ENCODE measurements at regions not wholly inside any gene's neighbourhood (a gene's known extent, or its start where the extent isn't known, plus 50 kb on each side); places are given as distances from the start of the nearest gene placed in this dataset.
A peak's percentile ranks its signal among the peaks of the same experiment; 100 is the strongest.

- POLR2A ChIA-PET, result no interaction called here
- TF ChIP-seq FOS (IDR thresholded peaks at IDR 0.05; ENCODE audit: borderline replicate concordance, insufficient read depth, low read length) (no peak), GATA2 (IDR thresholded peaks at IDR 0.05; ENCODE audit: insufficient read depth, insufficient read length, low read depth, low read length) (no peak), POLR2A (IDR thresholded peaks at IDR 0.05; ENCODE audit: low read depth, low read length) (no peak), CTCF (IDR thresholded peaks at IDR 0.05; ENCODE audit: extremely low read depth in 1 of 2, insufficient read depth in 1 of 2, low read depth in 1 of 2, low read length in 2 of 2) (no peak), MYC (IDR thresholded peaks at IDR 0.05; ENCODE audit: low read depth, low read length) (no peak)
- dilution Hi-C loops (cut with MboI; ENCODE audit: extremely low pct_ligation_motif_present, low sequenced_read_pairs), result no loop called here
Measured at GRCh38 chr4:106584337-106584989, 215.9 kb upstream of the GIMD1 start.

GRCh38 chr4:106583567-106583966 lies 215.0 kb upstream of the GIMD1 start:
- no peak for TF ChIP-seq CTCF (IDR thresholded peaks at IDR 0.05; ENCODE audit: extremely low read depth in 1 of 2, insufficient read depth in 1 of 2, low read depth in 1 of 2, low read length in 2 of 2)
- no peak for TF ChIP-seq MAX (IDR thresholded peaks at IDR 0.05; ENCODE audit: insufficient read depth, insufficient read length)
- TF ChIP-seq EZH2 (IDR thresholded peaks at IDR 0.05; ENCODE audit: borderline replicate concordance, low read depth, low read length, severe bottlenecking), result no peak
- no peak for TF ChIP-seq MYC (IDR thresholded peaks at IDR 0.05; ENCODE audit: low read depth, low read length)
- TF ChIP-seq JUN (IDR thresholded peaks at IDR 0.05; ENCODE audit: borderline replicate concordance, insufficient read depth, insufficient read length, low read depth), result peak; percentile 97
- TF ChIP-seq POLR2A (IDR thresholded peaks at IDR 0.05; ENCODE audit: low read depth, low read length), result no peak
- no peak for TF ChIP-seq GATA2 (IDR thresholded peaks at IDR 0.05; ENCODE audit: insufficient read depth, insufficient read length, low read depth, low read length)
- peak; percentile 96 for TF ChIP-seq FOS (IDR thresholded peaks at IDR 0.05; ENCODE audit: borderline replicate concordance, insufficient read depth, low read length)
- peak; percentile 37 for TF ChIP-seq POLR2AphosphoS5 (IDR thresholded peaks at IDR 0.05; ENCODE audit: insufficient read depth, low read depth, low read length)
- CTCF ChIA-PET, result interaction anchor here (1.0 to 1.1 kb wide), 2 partner anchors 108 to 225 kb away, joined by 3 read pairs; no protein-coding TSS in a partner anchor
- H4K20me1 ChIP-seq (replicated peaks; ENCODE audit: control insufficient read depth, extremely low read depth, insufficient read depth, low read length), result no peaks in the 10 kb centered on the region
- peak overlapping the region; percentile 70 for H3K4me2 ChIP-seq (ENCODE audit: insufficient read depth, low read length)
- peak; percentile 91 for DNase-seq (ENCODE audit: low read depth, low spot score)
- intact Hi-C loops (cut with micrococcal nuclease) (loop anchor here (1.0 to 2.0 kb wide), 4 partner anchors 42 to 317 kb away; partner anchors contain the start of gene GIMD1), dilution Hi-C loops (cut with MboI; ENCODE audit: extremely low pct_ligation_motif_present, low sequenced_read_pairs) (no loop called here)
- no peak overlapping the region for H2AFZ ChIP-seq (ENCODE audit: low read depth, low read length)
- no peaks in the 10 kb centered on the region for H3K9me3 ChIP-seq (replicated peaks; ENCODE audit: control insufficient read depth, insufficient read depth, low read length)
- POLR2A ChIA-PET, result no interaction called here
- peak overlapping the region; percentile 96 for H3K27ac ChIP-seq (ENCODE audit: insufficient read depth, low read depth, low read length)
- BruUV-seq (replicated peaks), result no TSS peak
- no peaks in the 10 kb centered on the region for H3K27me3 ChIP-seq (ENCODE audit: control insufficient read depth in 2 of 2, insufficient read depth in 2 of 2, low read length in 2 of 2)
- H3K9me1 ChIP-seq (replicated peaks; ENCODE audit: control insufficient read depth, extremely low read depth, insufficient read depth, low read length), result no peaks in the 10 kb centered on the region
- no peaks in the 10 kb centered on the region for H3K79me2 ChIP-seq (ENCODE audit: control insufficient read depth, insufficient read depth, low read length)
- H3K4me3 ChIP-seq (replicated peaks in 1 of 3; ENCODE audit: insufficient read depth in 1 of 3, low read depth in 1 of 3, low read length in 3 of 3), result no peak overlapping the region
- H3K9ac ChIP-seq (replicated peaks; ENCODE audit: extremely low read depth, insufficient read depth, low read length), result peak overlapping the region; percentile 66
- H3K36me3 ChIP-seq (ENCODE audit: control insufficient read depth in 2 of 2, extremely low read depth in 1 of 2, insufficient read depth in 2 of 2, low read length in 2 of 2), result no peaks in the 10 kb centered on the region
- peaks cover 56% of the 10 kb centered on the region for H3K4me1 ChIP-seq (ENCODE audit: control insufficient read depth, extremely low read depth, insufficient read depth, low read length)
- FAIRE-seq, result peak; percentile 84

More at GRCh38 chr4:106584337-106584989, 215.9 kb upstream of the GIMD1 start:
- BruUV-seq (replicated peaks), result no TSS peak
- Histone ChIP-seq H4K20me1 (replicated peaks; ENCODE audit: control insufficient read depth, extremely low read depth, insufficient read depth, low read length) (no peaks in the 10 kb centered on the region), H3K4me3 (replicated peaks in 1 of 3; ENCODE audit: insufficient read depth in 1 of 3, low read depth in 1 of 3, low read length in 3 of 3) (no peak overlapping the region), H3K9ac (replicated peaks; ENCODE audit: extremely low read depth, insufficient read depth, low read length) (peak overlapping the region; percentile 66), H3K9me1 (replicated peaks; ENCODE audit: control insufficient read depth, extremely low read depth, insufficient read depth, low read length) (no peaks in the 10 kb centered on the region), H3K9me3 (replicated peaks; ENCODE audit: control insufficient read depth, insufficient read depth, low read length) (no peaks in the 10 kb centered on the region), H3K27ac (ENCODE audit: insufficient read depth, low read depth, low read length) (peak overlapping the region; percentile 96), H3K79me2 (ENCODE audit: control insufficient read depth, insufficient read depth, low read length) (no peaks in the 10 kb centered on the region), H3K36me3 (ENCODE audit: control insufficient read depth in 2 of 2, extremely low read depth in 1 of 2, insufficient read depth in 2 of 2, low read length in 2 of 2) (no peaks in the 10 kb centered on the region), H3K4me2 (ENCODE audit: insufficient read depth, low read length) (peak overlapping the region; percentile 52), H3K27me3 (ENCODE audit: control insufficient read depth in 2 of 2, insufficient read depth in 2 of 2, low read length in 2 of 2) (no peaks in the 10 kb centered on the region), H3K4me1 (ENCODE audit: control insufficient read depth, extremely low read depth, insufficient read depth, low read length) (peaks cover 56% of the 10 kb centered on the region), H2AFZ (ENCODE audit: low read depth, low read length) (peak overlapping the region; percentile 61)
- intact Hi-C loops (cut with micrococcal nuclease), result no loop called here
- FAIRE-seq, result no peak
- DNase-seq (ENCODE audit: low read depth, low spot score), result no peak
- CTCF ChIA-PET, result interaction anchor here (1.0 to 1.1 kb wide), 2 partner anchors 107 to 224 kb away, joined by 3 read pairs; no protein-coding TSS in a partner anchor

Data from endothelial cell of umbilical vein (primary cell).